ENCODE measurements at regions not wholly inside any gene's neighbourhood (a gene's known extent, or its start where the extent isn't known, plus 50 kb on each side); places are given as distances from the start of the nearest gene placed in this dataset.
"Not testable (repeated sequence)": the region's sequence is repeated elsewhere in the genome, so short reads cannot be mapped to it uniquely, and the experiment has no call there.

GRCh38 chr20:22929661-22930060 is 105.5 kb upstream of the SSTR4 start:
- ChIA-PET POLR2A (no interaction called here), CTCF (no interaction called here)

- CTCF ChIA-PET, result no interaction called here
- POLR2A ChIA-PET, result no interaction called here
These were observed 103.2 kb upstream of the SSTR4 start for GRCh38 chr20:22931653-22932608.

GRCh38 chr20:22939181-22939580 is 95.9 kb upstream of the SSTR4 start:
- CTCF ChIA-PET, result no interaction called here

GRCh38 chr20:22940350-22940749 is 94.8 kb upstream of the SSTR4 start:
- POLR2A ChIA-PET, result no interaction called here
- CTCF ChIA-PET, result no interaction called here

More at GRCh38 chr20:22939181-22939580, 95.9 kb upstream of the SSTR4 start:
- POLR2A ChIA-PET, result no interaction called here

GRCh38 chr20:22941550-22941949 is 93.6 kb upstream of the SSTR4 start:
- CTCF ChIA-PET, result no interaction called here
- POLR2A ChIA-PET, result no interaction called here

- ChIA-PET CTCF (no interaction called here), POLR2A (no interaction called here)
These were observed 92.4 kb upstream of the SSTR4 start for GRCh38 chr20:22942742-22943141.

GRCh38 chr20:22944062-22944461 is 91.0 kb upstream of the SSTR4 start:
- CTCF ChIA-PET, result no interaction called here

GRCh38 chr20:22944936-22945335 is 90.2 kb upstream of the SSTR4 start:
- CTCF ChIA-PET, result no interaction called here

More at GRCh38 chr20:22944062-22944461, 91.0 kb upstream of the SSTR4 start:
- POLR2A ChIA-PET, result no interaction called here

GRCh38 chr20:22946596-22946995 is 88.5 kb upstream of the SSTR4 start:
- CTCF ChIA-PET, result no interaction called here
- POLR2A ChIA-PET, result no interaction called here

More at GRCh38 chr20:22944936-22945335, 90.2 kb upstream of the SSTR4 start:
- POLR2A ChIA-PET, result no interaction called here

- CTCF ChIA-PET, result no interaction called here
- POLR2A ChIA-PET, result no interaction called here
These were observed 85.6 kb upstream of the SSTR4 start for GRCh38 chr20:22949331-22950109.

- ChIA-PET CTCF (no interaction called here), POLR2A (no interaction called here)
These were observed 83.1 kb upstream of the SSTR4 start for GRCh38 chr20:22951966-22952365.

- ChIA-PET POLR2A (no interaction called here), CTCF (no interaction called here)
These were observed 80.5 kb upstream of the SSTR4 start for GRCh38 chr20:22954661-22955060.

- CTCF ChIA-PET, result interaction anchor here (0.8 kb wide), 1 partner anchor 9 kb away, joined by 3 read pairs; no protein-coding TSS in a partner anchor
- POLR2A ChIA-PET, result no interaction called here
These were observed 76.7 kb upstream of the SSTR4 start for GRCh38 chr20:22958390-22958789.

GRCh38 chr20:22962567-22963439 is 72.3 kb upstream of the SSTR4 start:
- POLR2A ChIA-PET, result no interaction called here
- CTCF ChIA-PET, result no interaction called here

- ChIA-PET POLR2A (no interaction called here), CTCF (no interaction called here)
These were observed 71.5 kb upstream of the SSTR4 start for GRCh38 chr20:22963581-22963980.

- ChIA-PET CTCF (interaction anchor here (1.7 kb wide), 1 partner anchor 9 kb away, joined by 3 read pairs; no protein-coding TSS in a partner anchor), POLR2A (no interaction called here)
These were observed 68.2 kb upstream of the SSTR4 start for GRCh38 chr20:22966787-22967464.

GRCh38 chr20:22967706-22968105 is 67.4 kb upstream of the SSTR4 start:
- POLR2A ChIA-PET, result not testable (repeated sequence)
- CTCF ChIA-PET, result interaction anchor here (1.7 kb wide), 1 partner anchor 10 kb away, joined by 3 read pairs; no protein-coding TSS in a partner anchor

- POLR2A ChIA-PET, CTCF ChIA-PET: not testable (repeated sequence)
These were observed 66.1 kb upstream of the SSTR4 start for GRCh38 chr20:22969031-22969430.

- CTCF ChIA-PET, POLR2A ChIA-PET: not testable (repeated sequence)
These were observed 64.0 kb upstream of the SSTR4 start for GRCh38 chr20:22971077-22971476.
